ENCODE measurements at regions not wholly inside any gene's neighbourhood (a gene's known extent, or its start where the extent isn't known, plus 50 kb on each side); places are given as distances from the start of the nearest gene placed in this dataset.
"Not testable (repeated sequence)": the region's sequence is repeated elsewhere in the genome, so short reads cannot be mapped to it uniquely, and the experiment has no call there.

- H3K27me3 ChIP-seq, H3K27ac ChIP-seq, H3K9me3 ChIP-seq, H3K4me3 ChIP-seq, H3K36me3 ChIP-seq, H3K4me1 ChIP-seq: not testable (repeated sequence)
- ATAC-seq: peak; percentile 88
- WGBS, 2 donors (ENCODE audit: low coverage in 1 of 2): no CpG with 5 or more reads among the region's 8 CpGs
These were observed 109.3 kb downstream of the GTF2IRD2B start for GRCh38 chr7:75201606-75202079.

DNA sequence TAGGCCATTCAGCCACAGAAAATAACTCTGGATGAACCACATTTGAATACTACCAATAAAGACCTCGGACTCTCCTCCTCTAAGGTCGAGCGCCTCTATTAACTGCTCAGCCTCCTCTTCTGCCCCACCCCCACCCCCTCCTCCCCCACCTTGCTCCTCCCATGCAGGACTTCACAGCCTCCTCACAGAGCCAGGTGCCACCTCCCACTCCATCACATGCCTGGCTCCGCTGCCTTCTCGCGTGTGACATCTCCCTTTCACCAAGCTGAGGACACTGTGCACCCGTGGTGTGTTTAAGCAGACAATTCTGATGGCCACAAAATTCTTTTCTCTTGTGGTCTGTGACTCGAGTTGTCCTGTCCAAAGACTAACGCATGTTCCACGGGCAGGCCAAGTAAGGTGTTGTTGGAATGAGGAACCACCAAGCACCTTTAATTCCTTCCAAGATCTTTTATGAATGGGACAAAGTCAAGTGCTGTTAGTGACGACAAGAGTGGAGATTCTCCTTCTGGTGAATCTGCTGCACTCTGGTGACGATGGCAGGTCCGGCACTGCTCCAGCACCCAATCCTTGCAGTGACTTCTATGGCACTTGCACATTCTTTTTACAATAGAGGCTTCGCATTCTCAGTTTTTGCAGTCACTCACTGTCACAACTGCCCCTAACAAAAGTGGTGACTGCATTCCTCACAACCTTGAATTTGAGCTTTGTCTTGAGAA is 113.1 kb downstream of the GTF2IRD2B start:
- not testable (repeated sequence) for H3K36me3 ChIP-seq, H3K27me3 ChIP-seq, H3K9me3 ChIP-seq, H3K4me3 ChIP-seq, H3K4me1 ChIP-seq, ATAC-seq, H3K27ac ChIP-seq
- WGBS, 2 donors (ENCODE audit: low coverage in 1 of 2): no CpG with 5 or more reads among the region's 14 CpGs

DNA sequence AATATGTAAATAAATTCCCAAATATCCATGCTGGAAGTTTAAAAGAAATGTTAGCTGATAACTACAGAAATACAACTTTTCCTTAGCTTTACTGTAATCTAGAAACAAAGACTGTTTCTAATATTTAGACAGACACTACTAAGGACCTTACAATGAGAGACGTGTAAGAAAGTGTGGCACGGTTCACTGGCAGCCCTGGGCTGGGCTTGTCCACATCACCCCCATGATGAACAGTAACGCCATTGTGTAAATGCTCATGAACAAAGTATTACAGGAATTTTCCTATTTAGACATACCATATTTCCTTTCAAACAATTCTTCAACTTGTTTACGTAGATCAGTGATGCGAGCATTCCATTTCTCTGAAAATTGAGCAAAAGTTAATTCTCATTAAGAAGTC is 123.1 kb downstream of the GTF2IRD2B start:
- not testable (repeated sequence) for H3K27me3 ChIP-seq, H3K4me1 ChIP-seq, H3K36me3 ChIP-seq, H3K9me3 ChIP-seq, H3K27ac ChIP-seq, H3K4me3 ChIP-seq
- WGBS, 2 donors (ENCODE audit: low coverage in 1 of 2): no CpG with 5 or more reads among the region's 5 CpGs
- peak; percentile 78 for ATAC-seq

DNA sequence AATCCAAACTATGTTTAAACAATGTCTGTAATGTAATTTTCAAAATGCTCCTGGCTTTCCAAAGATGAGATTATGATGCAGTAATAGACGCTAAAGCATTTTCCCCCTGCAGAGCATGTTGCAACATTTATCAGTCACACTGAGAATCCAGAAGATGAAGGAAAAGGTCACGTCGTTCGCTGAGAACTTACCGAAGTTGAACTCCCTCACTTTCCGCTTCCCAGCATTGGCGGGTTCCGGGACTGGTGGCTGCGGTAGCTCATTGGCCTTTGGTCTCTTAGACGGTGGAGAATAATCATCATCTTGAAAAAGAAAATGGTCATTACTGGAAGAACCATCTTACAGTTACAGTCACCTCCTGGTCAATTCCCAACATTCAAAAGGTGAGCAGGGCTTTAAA is 124.6 kb downstream of the GTF2IRD2B start:
- ATAC-seq, H3K9me3 ChIP-seq, H3K27ac ChIP-seq, H3K4me1 ChIP-seq, H3K4me3 ChIP-seq, H3K27me3 ChIP-seq, H3K36me3 ChIP-seq: not testable (repeated sequence)
- WGBS, 2 donors (ENCODE audit: low coverage in 1 of 2): no CpG with 5 or more reads among the region's 10 CpGs

- no CpG with 5 or more reads among the region's 4 CpGs for WGBS, 2 donors (ENCODE audit: low coverage in 1 of 2)
- H3K27ac ChIP-seq, H3K4me1 ChIP-seq, H3K36me3 ChIP-seq, H3K9me3 ChIP-seq, H3K4me3 ChIP-seq, H3K27me3 ChIP-seq, ATAC-seq: not testable (repeated sequence)
These were observed 133.7 kb downstream of the GTF2IRD2B start for GRCh38 chr7:75226102-75226501.

GRCh38 chr7:75229558-75229957 is 137.2 kb downstream of the GTF2IRD2B start:
- H3K4me1 ChIP-seq, H3K4me3 ChIP-seq, H3K27ac ChIP-seq, ATAC-seq, H3K27me3 ChIP-seq, H3K9me3 ChIP-seq, H3K36me3 ChIP-seq: not testable (repeated sequence)
- no CpG with 5 or more reads among the region's 7 CpGs for WGBS, 2 donors (ENCODE audit: low coverage in 1 of 2)

DNA sequence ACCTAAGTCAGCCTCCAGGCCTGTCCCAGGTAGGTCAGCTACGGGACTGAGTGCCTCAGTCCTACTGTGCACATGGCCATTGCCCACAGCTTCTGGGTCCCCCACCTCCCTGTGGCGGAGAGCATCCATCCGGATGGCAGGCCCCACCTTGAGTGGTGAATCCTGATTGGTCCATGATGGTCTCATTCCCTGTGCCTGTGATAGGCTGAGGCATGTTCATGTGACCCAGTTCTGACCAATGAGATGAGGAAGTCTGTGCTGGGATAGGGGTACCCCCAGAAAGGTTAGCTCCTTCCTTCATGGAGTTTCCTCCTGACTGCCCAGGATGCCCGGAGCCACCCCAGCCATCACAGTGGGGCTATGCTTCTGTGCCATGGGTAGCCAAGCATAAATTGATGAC is 138.2 kb downstream of the GTF2IRD2B start:
- H3K4me1 ChIP-seq, H3K4me3 ChIP-seq, ATAC-seq, H3K27ac ChIP-seq, H3K36me3 ChIP-seq, H3K9me3 ChIP-seq, H3K27me3 ChIP-seq: not testable (repeated sequence)
- WGBS, 2 donors (ENCODE audit: low coverage in 1 of 2): no CpG with 5 or more reads among the region's 4 CpGs

- not testable (repeated sequence) for H3K27me3 ChIP-seq, H3K4me1 ChIP-seq, ATAC-seq, H3K9me3 ChIP-seq, H3K36me3 ChIP-seq, H3K4me3 ChIP-seq, H3K27ac ChIP-seq
- WGBS, 2 donors (ENCODE audit: low coverage in 1 of 2): no CpG with 5 or more reads among the region's 13 CpGs
These were observed 142.9 kb downstream of the GTF2IRD2B start for GRCh38 chr7:75235092-75235826.

GRCh38 chr7:75235827-75236167 is 143.4 kb downstream of the GTF2IRD2B start:
- ATAC-seq, H3K4me3 ChIP-seq, H3K27ac ChIP-seq, H3K4me1 ChIP-seq, H3K36me3 ChIP-seq, H3K27me3 ChIP-seq, H3K9me3 ChIP-seq: not testable (repeated sequence)
- no CpG with 5 or more reads among the region's 11 CpGs for WGBS, 2 donors (ENCODE audit: low coverage in 1 of 2)

DNA sequence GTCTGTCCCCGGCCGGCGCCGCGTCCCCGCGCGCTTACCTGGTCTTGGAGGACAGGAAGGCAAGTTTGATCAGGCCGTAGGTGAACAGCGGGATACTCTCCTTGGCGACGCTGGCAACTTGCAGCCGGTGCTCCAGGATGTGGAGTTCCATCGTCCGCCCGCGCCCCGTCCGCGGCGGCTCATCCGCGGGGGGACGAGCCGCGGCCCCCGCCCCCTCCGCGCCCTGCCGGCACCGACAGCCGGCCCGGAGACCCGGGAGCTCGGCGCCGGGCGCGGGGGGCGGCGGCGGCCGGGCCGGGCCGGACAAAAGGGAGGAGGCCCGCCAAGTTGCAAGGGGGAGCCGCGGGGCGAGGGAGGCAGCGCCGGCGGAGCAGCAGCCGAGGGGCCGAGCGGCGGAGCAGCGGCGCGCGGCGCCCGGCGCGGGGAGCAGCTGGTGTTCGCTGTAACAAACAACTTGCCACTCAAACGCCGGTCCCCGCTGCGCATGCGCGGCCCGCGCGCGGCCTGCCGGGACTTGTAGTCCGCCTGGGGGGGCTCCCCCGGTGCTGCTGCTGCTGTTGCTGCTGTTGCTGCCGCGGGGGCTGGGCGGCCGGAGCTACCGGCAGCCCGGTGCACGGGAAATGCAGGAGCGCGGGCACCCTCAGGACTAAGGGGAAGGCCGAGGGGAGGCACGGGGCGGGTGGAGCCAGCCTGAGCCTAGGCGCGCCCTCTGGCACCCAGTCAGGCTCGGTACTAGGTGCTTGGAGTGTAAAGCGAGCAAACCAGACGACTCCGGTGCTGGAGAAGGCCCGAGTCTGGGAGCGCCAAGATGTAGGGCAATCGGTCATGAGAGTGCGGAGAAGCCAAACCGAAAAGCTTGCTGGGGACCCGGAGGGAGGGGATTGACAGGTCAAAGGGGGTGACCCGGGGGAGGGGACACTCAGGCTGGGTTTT is 145.1 kb downstream of the GTF2IRD2B start:
- no CpG with 5 or more reads among the region's 103 CpGs for WGBS, 2 donors (ENCODE audit: low coverage in 1 of 2)
- H3K4me1 ChIP-seq, H3K27ac ChIP-seq, H3K36me3 ChIP-seq, H3K27me3 ChIP-seq, H3K9me3 ChIP-seq: not testable (repeated sequence)
- peak overlapping the region in 1 of 2 donors; percentile 28 for H3K4me3 ChIP-seq
- ATAC-seq: peak; percentile 93

DNA sequence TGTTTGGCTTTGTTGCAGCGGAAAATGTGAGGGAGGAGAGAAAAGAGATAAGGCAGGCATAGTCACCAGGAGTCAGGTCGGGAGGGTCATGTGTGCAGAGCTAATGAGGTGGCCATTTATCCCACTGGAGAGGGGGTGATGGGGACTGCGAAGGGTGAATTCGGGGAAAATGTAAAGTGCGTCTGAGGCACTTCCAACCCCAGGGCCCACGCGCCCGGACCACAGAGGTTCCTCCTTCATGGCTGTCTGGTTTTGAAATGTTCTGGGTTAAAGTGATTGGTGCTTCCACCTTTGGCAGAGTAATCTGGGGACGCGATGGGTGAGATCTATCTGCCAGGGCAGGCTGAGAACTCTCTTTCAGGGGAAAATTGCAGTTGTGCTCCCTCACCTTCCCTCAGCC is 145.9 kb downstream of the GTF2IRD2B start:
- not testable (repeated sequence) for H3K36me3 ChIP-seq, H3K4me1 ChIP-seq, H3K9me3 ChIP-seq, ATAC-seq, H3K27ac ChIP-seq, H3K27me3 ChIP-seq, H3K4me3 ChIP-seq
- WGBS, 2 donors (ENCODE audit: low coverage in 1 of 2): no CpG with 5 or more reads among the region's 10 CpGs

GRCh38 chr7:75243638-75244037 is 151.2 kb downstream of the GTF2IRD2B start:
- H3K4me3 ChIP-seq, H3K4me1 ChIP-seq, H3K27me3 ChIP-seq, H3K9me3 ChIP-seq, H3K36me3 ChIP-seq, H3K27ac ChIP-seq, ATAC-seq: not testable (repeated sequence)
- no CpG with 5 or more reads among the region's 3 CpGs for WGBS, 2 donors (ENCODE audit: low coverage in 1 of 2)

- not testable (repeated sequence) for H3K27me3 ChIP-seq, ATAC-seq, H3K27ac ChIP-seq, H3K9me3 ChIP-seq, H3K4me1 ChIP-seq, H3K36me3 ChIP-seq, H3K4me3 ChIP-seq
- WGBS, 2 donors (ENCODE audit: low coverage in 1 of 2): no CpG with 5 or more reads among the region's 8 CpGs
These were observed 147.2 kb upstream of the TRIM73 start for GRCh38 chr7:75248216-75248615.
